ENCODE measurements at regions not wholly inside any gene's neighbourhood (a gene's known extent, or its start where the extent isn't known, plus 50 kb on each side); places are given as distances from the start of the nearest gene placed in this dataset.

GRCh38 chr11:10936626-10937384, 79.0 kb upstream of the ZBED5 start:
- no peak overlapping the region for H3K4me3 ChIP-seq (ENCODE audit: insufficient read depth, low read depth, low read length)
- no peaks in the 10 kb centered on the region for H3K36me3 ChIP-seq (ENCODE audit: control insufficient read depth, insufficient read depth, low read length)
- no peaks in the 10 kb centered on the region for H3K4me1 ChIP-seq (ENCODE audit: control insufficient read depth, insufficient read depth, low read length)
- WGBS, 2 experiments: 93% methylated on average over 5 of the region's 5 CpGs
- no peak overlapping the region for H3K27ac ChIP-seq (ENCODE audit: insufficient read depth, low read depth, low read length, poor library complexity, severe bottlenecking)
- no peaks in the 10 kb centered on the region for H3K27me3 ChIP-seq (ENCODE audit: control insufficient read depth, insufficient read depth, low read length, poor library complexity, severe bottlenecking)
- H3K9me3 ChIP-seq (ENCODE audit: control insufficient read depth, low read length): no peaks in the 10 kb centered on the region

- Histone ChIP-seq H3K9me3 (ENCODE audit: control insufficient read depth, low read length) (no peaks in the 10 kb centered on the region), H3K4me1 (ENCODE audit: control insufficient read depth, insufficient read depth, low read length) (no peaks in the 10 kb centered on the region), H3K4me3 (ENCODE audit: insufficient read depth, low read depth, low read length) (no peak overlapping the region), H3K27ac (ENCODE audit: insufficient read depth, low read depth, low read length, poor library complexity, severe bottlenecking) (no peak overlapping the region), H3K36me3 (ENCODE audit: control insufficient read depth, insufficient read depth, low read length) (no peaks in the 10 kb centered on the region), H3K27me3 (ENCODE audit: control insufficient read depth, insufficient read depth, low read length, poor library complexity, severe bottlenecking) (peaks cover 9% of the 10 kb centered on the region)
- 93 to 94% methylated on average over 7 of the region's 7 CpGs for WGBS, 2 experiments
Measured at GRCh38 chr11:10935015-10935559, 77.2 kb upstream of the ZBED5 start.

GRCh38 chr11:10934293-10934860, 76.5 kb upstream of the ZBED5 start:
- H3K36me3 ChIP-seq (ENCODE audit: control insufficient read depth, insufficient read depth, low read length): no peaks in the 10 kb centered on the region
- H3K4me1 ChIP-seq (ENCODE audit: control insufficient read depth, insufficient read depth, low read length): no peaks in the 10 kb centered on the region
- H3K27ac ChIP-seq (ENCODE audit: insufficient read depth, low read depth, low read length, poor library complexity, severe bottlenecking): no peak overlapping the region
- WGBS, 2 experiments: 6 to 8% methylated on average over 8 to 9 of the region's 9 CpGs
- peaks cover 16% of the 10 kb centered on the region for H3K27me3 ChIP-seq (ENCODE audit: control insufficient read depth, insufficient read depth, low read length, poor library complexity, severe bottlenecking)
- no peaks in the 10 kb centered on the region for H3K9me3 ChIP-seq (ENCODE audit: control insufficient read depth, low read length)
- H3K4me3 ChIP-seq (ENCODE audit: insufficient read depth, low read depth, low read length): peak overlapping the region; percentile 47

- Histone ChIP-seq H3K36me3 (ENCODE audit: control insufficient read depth, insufficient read depth, low read length) (no peaks in the 10 kb centered on the region), H3K4me1 (ENCODE audit: control insufficient read depth, insufficient read depth, low read length) (no peaks in the 10 kb centered on the region), H3K27me3 (ENCODE audit: control insufficient read depth, insufficient read depth, low read length, poor library complexity, severe bottlenecking) (peaks cover 18% of the 10 kb centered on the region), H3K9me3 (ENCODE audit: control insufficient read depth, low read length) (no peaks in the 10 kb centered on the region), H3K27ac (ENCODE audit: insufficient read depth, low read depth, low read length, poor library complexity, severe bottlenecking) (peak overlapping the region; percentile 37), H3K4me3 (ENCODE audit: insufficient read depth, low read depth, low read length) (peak overlapping the region; percentile 47)
- WGBS, 2 experiments: 7 to 8% methylated on average over 20 of the region's 20 CpGs
Measured at GRCh38 chr11:10933455-10934292, 75.8 kb upstream of the ZBED5 start.

GRCh38 chr11:10932976-10933375, 75.1 kb upstream of the ZBED5 start:
- no peak overlapping the region for H3K4me3 ChIP-seq (ENCODE audit: insufficient read depth, low read depth, low read length)
- H3K9me3 ChIP-seq (ENCODE audit: control insufficient read depth, low read length): no peaks in the 10 kb centered on the region
- H3K27ac ChIP-seq (ENCODE audit: insufficient read depth, low read depth, low read length, poor library complexity, severe bottlenecking): no peak overlapping the region
- WGBS, 2 experiments: 89 to 90% methylated on average over 5 of the region's 5 CpGs
- no peaks in the 10 kb centered on the region for H3K36me3 ChIP-seq (ENCODE audit: control insufficient read depth, insufficient read depth, low read length)
- H3K27me3 ChIP-seq (ENCODE audit: control insufficient read depth, insufficient read depth, low read length, poor library complexity, severe bottlenecking): peaks cover 18% of the 10 kb centered on the region
- H3K4me1 ChIP-seq (ENCODE audit: control insufficient read depth, insufficient read depth, low read length): no peaks in the 10 kb centered on the region

- 27 to 31% methylated on average over 13 to 14 of the region's 14 CpGs for WGBS, 2 experiments
- no peaks in the 10 kb centered on the region for H3K9me3 ChIP-seq (ENCODE audit: control insufficient read depth, low read length)
Measured at GRCh38 chr11:10931761-10932670, 74.2 kb upstream of the ZBED5 start.

GRCh38 chr11:10930972-10931760, 73.3 kb upstream of the ZBED5 start:
- no peaks in the 10 kb centered on the region for H3K9me3 ChIP-seq (ENCODE audit: control insufficient read depth, low read length)
- peak overlapping the region; percentile 51 for H3K4me3 ChIP-seq (ENCODE audit: insufficient read depth, low read depth, low read length)
- no peaks in the 10 kb centered on the region for H3K4me1 ChIP-seq (ENCODE audit: control insufficient read depth, insufficient read depth, low read length)
- 0 to 1% methylated on average over 69 of the region's 69 CpGs for WGBS, 2 experiments
- H3K27ac ChIP-seq (ENCODE audit: insufficient read depth, low read depth, low read length, poor library complexity, severe bottlenecking): peak overlapping the region; percentile 71
- H3K36me3 ChIP-seq (ENCODE audit: control insufficient read depth, insufficient read depth, low read length): no peaks in the 10 kb centered on the region
- peaks cover 18% of the 10 kb centered on the region for H3K27me3 ChIP-seq (ENCODE audit: control insufficient read depth, insufficient read depth, low read length, poor library complexity, severe bottlenecking)

More at GRCh38 chr11:10931761-10932670, 74.2 kb upstream of the ZBED5 start:
- Histone ChIP-seq H3K4me3 (ENCODE audit: insufficient read depth, low read depth, low read length) (peak overlapping the region; percentile 51), H3K36me3 (ENCODE audit: control insufficient read depth, insufficient read depth, low read length) (no peaks in the 10 kb centered on the region), H3K27ac (ENCODE audit: insufficient read depth, low read depth, low read length, poor library complexity, severe bottlenecking) (peak overlapping the region; percentile 71), H3K27me3 (ENCODE audit: control insufficient read depth, insufficient read depth, low read length, poor library complexity, severe bottlenecking) (peaks cover 18% of the 10 kb centered on the region), H3K4me1 (ENCODE audit: control insufficient read depth, insufficient read depth, low read length) (no peaks in the 10 kb centered on the region)

- Histone ChIP-seq H3K27me3 (ENCODE audit: control insufficient read depth, insufficient read depth, low read length, poor library complexity, severe bottlenecking) (peaks cover 18% of the 10 kb centered on the region), H3K27ac (ENCODE audit: insufficient read depth, low read depth, low read length, poor library complexity, severe bottlenecking) (peak overlapping the region; percentile 71), H3K9me3 (ENCODE audit: control insufficient read depth, low read length) (no peaks in the 10 kb centered on the region), H3K4me1 (ENCODE audit: control insufficient read depth, insufficient read depth, low read length) (peaks cover under 1% of the 10 kb centered on the region), H3K4me3 (ENCODE audit: insufficient read depth, low read depth, low read length) (peak overlapping the region; percentile 51), H3K36me3 (ENCODE audit: control insufficient read depth, insufficient read depth, low read length) (no peaks in the 10 kb centered on the region)
- 10 to 12% methylated on average over 35 of the region's 35 CpGs for WGBS, 2 experiments
Measured at GRCh38 chr11:10930224-10930971, 72.5 kb upstream of the ZBED5 start.

Data from ectodermal cell (in vitro differentiated cells).